ENCODE measurements at regions not wholly inside any gene's neighbourhood (a gene's known extent, or its start where the extent isn't known, plus 50 kb on each side); places are given as distances from the start of the nearest gene placed in this dataset.

- DNase-seq (ENCODE audit: low spot score): no peak
- Histone ChIP-seq H3K4me3 (peak overlapping the region; percentile 1), H3K27ac (peak overlapping the region; percentile 88 to 92)
- TF ChIP-seq CTCF (IDR thresholded peaks at IDR 0.05): no peak
Observed at GRCh38 chr2:120910956-120911951, 175.6 kb downstream of the GLI2 start.

GRCh38 chr2:120912101-120912985 is 176.7 kb downstream of the GLI2 start:
- Histone ChIP-seq H3K4me3 (peak overlapping the region; percentile 61), H3K27ac (peak overlapping the region; percentile 88 to 92)
- no peak for TF ChIP-seq CTCF (IDR thresholded peaks at IDR 0.05)
- DNase-seq (ENCODE audit: low spot score): peak; percentile 84

GRCh38 chr2:120913972-120914838 is 178.5 kb downstream of the GLI2 start:
- Histone ChIP-seq H3K27ac (peak overlapping the region; percentile 88 to 92), H3K4me3 (peak overlapping the region; percentile 25)
- TF ChIP-seq CTCF (IDR thresholded peaks at IDR 0.05): no peak
- DNase-seq (ENCODE audit: low spot score): no peak

- H3K27ac ChIP-seq: peak overlapping the region; percentile 88 to 92
- peak overlapping the region; percentile 25 for H3K4me3 ChIP-seq
- peak; percentile 91 for DNase-seq (ENCODE audit: low spot score)
- no peak for TF ChIP-seq CTCF (IDR thresholded peaks at IDR 0.05)
Observed at GRCh38 chr2:120914839-120915521, 179.3 kb downstream of the GLI2 start.

- no peak for TF ChIP-seq CTCF (IDR thresholded peaks at IDR 0.05)
- H3K27ac ChIP-seq: peak overlapping the region; percentile 88 to 92
- no peak for DNase-seq (ENCODE audit: low spot score)
- H3K4me3 ChIP-seq: no peak overlapping the region
Observed at GRCh38 chr2:120915670-120916069, 180.0 kb downstream of the GLI2 start.

GRCh38 chr2:120916446-120916845 is 180.8 kb downstream of the GLI2 start:
- TF ChIP-seq CTCF (IDR thresholded peaks at IDR 0.05): no peak
- Histone ChIP-seq H3K4me3 (no peak overlapping the region), H3K27ac (peak overlapping the region; percentile 88 to 92)
- DNase-seq (ENCODE audit: low spot score): no peak

Data from coronary artery (tissue), 2 donors.